SK-N-SH treated with all-trans-retinoic acid at 6 μM for 48 hours (cell line): ENCODE measurements at regions not wholly inside any gene's neighbourhood (a gene's known extent, or its start where the extent isn't known, plus 50 kb on each side); places are given as distances from the start of the nearest gene placed in this dataset.

Experiments used
- ZNF565 ChIP-seq: fragments of 450-650 bp; formaldehyde crosslinking; conservative IDR thresholded peaks from 2 replicates; pipeline ENCODE4 v1.5.0; 2020; ENCODE audit warnings: low read depth, mild to moderate bottlenecking, moderate library complexity
- TF ChIP-seq, protein P1 (sequence below): fragments of 250-450 bp; sonication (Bioruptor Pico); IDR thresholded peaks from 2 replicates; pipeline ENCODE4 v1.8.0; 2020; ENCODE audit warnings: mild to moderate bottlenecking, moderate library complexity, borderline replicate concordance
- TF ChIP-seq, protein P2 (sequence below): fragments of 250-450 bp; sonication (Bioruptor Pico); IDR thresholded peaks from 2 replicates; pipeline ENCODE4 v1.5.1; 2020; ENCODE audit warnings: low read depth, mild to moderate bottlenecking, moderate library complexity

DNA sequence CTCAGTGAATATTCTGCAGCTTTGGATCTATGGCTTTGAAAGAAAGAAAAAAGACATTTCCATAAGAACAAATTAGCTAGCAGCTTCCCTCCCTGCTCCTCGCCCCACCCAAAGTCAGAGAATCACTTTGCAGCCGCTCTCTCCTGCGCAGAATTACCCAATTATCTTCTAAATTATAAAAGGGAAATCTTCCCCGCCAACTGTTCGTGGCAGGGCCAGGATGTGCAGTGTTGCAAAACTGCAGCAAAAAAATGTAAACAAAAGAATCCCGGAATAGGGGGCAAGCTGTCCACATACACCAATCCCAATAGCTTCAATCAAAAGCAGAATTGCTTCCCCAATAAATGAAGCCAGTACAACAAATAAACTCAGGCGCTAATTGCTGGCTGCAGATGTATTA lies 510.6 kb downstream of the RBFOX1 start:
- TF ChIP-seq, protein P1, sequence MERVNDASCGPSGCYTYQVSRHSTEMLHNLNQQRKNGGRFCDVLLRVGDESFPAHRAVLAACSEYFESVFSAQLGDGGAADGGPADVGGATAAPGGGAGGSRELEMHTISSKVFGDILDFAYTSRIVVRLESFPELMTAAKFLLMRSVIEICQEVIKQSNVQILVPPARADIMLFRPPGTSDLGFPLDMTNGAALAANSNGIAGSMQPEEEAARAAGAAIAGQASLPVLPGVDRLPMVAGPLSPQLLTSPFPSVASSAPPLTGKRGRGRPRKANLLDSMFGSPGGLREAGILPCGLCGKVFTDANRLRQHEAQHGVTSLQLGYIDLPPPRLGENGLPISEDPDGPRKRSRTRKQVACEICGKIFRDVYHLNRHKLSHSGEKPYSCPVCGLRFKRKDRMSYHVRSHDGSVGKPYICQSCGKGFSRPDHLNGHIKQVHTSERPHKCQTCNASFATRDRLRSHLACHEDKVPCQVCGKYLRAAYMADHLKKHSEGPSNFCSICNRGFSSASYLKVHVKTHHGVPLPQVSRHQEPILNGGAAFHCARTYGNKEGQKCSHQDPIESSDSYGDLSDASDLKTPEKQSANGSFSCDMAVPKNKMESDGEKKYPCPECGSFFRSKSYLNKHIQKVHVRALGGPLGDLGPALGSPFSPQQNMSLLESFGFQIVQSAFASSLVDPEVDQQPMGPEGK (CRISPR knock-in tag) = no peak
- no peak for TF ChIP-seq ZNF565
- TF ChIP-seq, protein P2, sequence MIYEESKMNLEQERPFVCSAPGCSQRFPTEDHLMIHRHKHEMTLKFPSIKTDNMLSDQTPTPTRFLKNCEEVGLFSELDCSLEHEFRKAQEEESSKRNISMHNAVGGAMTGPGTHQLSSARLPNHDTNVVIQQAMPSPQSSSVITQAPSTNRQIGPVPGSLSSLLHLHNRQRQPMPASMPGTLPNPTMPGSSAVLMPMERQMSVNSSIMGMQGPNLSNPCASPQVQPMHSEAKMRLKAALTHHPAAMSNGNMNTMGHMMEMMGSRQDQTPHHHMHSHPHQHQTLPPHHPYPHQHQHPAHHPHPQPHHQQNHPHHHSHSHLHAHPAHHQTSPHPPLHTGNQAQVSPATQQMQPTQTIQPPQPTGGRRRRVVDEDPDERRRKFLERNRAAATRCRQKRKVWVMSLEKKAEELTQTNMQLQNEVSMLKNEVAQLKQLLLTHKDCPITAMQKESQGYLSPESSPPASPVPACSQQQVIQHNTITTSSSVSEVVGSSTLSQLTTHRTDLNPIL = no peak
